HG03095 (cell line): ENCODE measurements at regions not wholly inside any gene's neighbourhood (a gene's known extent, or its start where the extent isn't known, plus 50 kb on each side); places are given as distances from the start of the nearest gene placed in this dataset.
"Not testable (repeated sequence)": the region's sequence is repeated elsewhere in the genome, so short reads cannot be mapped to it uniquely, and the experiment has no call there.

Source experiments
- ATAC-seq: cut with Tn5 transposase; IDR thresholded peaks from one replicate; pipeline ENCODE4 v1.9.1; 2021; ENCODE audit warnings: moderate library complexity; ENCODE audit not compliant: unreplicated experiment

DNA sequence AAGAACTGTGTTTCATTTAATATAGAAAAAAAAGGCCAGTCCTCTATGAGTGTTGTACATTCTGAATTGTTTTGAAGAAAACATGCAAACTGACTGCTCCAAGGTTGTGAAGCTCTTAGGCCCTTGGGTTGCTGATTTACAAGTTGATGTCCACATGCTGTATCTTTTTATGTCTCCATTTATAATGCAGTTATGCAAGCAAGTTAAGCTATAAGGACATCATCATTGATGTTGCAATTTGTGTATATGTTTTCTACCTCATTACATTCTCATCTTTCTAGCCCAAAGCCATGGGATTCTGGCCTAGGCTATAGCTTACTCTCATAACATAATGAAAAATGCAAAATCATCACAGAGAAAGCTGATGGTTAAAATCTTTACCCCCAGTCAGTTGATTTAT is 245.7 kb upstream of the AGTR1 start:
- ATAC-seq = no peak

DNA sequence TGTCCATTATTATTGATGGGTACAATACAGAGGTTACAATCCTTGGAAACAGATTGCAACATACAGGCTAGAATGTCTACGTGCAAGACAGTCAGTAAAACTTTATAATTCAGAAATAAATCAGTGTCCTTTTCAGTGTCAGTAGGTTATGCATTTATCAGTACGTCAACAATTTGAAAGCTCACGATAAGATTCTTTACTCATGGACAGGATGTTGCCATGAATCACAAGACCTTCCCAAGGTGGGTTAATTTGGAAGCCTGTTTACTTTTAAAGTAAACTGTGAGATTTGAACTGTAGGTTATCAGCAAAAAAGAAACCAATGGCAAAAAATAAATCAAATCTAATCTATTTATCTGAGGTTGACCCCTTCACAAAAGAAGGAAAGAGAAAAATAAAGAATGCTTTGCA is 243.9 kb upstream of the AGTR1 start:
- no peak for ATAC-seq

DNA sequence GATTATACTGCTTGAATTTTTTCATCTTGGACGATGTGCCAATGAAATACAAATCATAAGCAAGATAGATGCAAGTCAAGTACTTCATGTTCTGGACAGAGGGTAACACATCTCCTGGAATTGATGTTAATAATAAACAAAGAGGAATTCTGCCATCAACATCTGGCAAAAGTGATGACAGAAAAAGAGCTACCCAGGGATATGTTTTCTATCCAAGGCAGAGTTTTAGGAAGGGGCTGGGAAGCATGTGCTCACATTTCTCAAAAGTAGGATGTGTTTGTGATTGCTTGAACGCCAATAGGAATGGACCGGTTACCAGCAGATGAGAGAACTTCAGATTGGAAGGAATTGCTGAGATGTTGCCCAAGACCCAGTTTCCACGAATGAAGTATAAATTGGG is 242.6 kb upstream of the AGTR1 start:
- ATAC-seq = no peak

DNA sequence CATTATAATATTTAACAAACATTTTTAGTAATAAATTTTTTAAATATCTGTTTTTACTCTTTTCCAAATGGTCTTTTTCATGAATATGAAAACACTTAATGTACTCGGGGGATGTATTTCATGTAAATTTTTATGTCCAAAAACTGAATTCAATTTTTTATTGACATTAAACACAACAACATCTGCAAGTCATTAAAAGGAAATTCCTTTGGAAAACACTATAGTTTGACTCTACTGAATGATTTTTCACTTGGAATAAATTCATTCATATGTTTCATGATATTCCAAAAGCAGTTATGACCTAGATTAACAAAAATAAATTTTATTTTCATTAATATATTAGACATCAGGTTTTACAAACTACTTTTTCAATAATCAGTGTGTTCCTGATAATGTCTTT is 239.8 kb upstream of the AGTR1 start:
- no peak for ATAC-seq

DNA sequence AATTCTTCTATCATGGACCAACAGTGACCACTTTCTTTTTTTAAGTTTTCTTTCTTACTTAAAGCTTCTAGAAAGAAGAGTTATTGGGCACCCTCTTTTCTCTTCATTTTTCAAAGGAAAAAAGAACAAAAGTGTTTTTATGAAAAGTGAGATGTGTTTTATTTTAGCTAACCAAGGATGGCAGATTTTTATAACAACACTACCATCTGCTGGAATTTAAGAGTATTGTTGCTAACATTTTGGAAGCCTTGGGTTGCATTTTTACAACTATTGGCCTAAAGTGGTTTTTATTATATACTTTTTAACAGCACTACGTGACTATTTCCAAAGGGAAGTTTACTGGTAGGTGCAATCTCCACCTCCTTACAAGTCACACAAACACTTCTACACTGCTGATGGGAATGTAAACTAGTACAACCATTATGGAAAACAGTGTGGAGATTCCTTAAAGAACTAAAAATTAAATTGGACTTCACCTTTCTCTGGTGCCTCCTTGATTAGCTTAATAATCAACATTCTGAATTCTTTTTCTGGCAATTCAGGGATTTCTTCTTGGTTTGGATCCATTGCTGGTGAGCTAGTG is 237.7 kb upstream of the AGTR1 start:
- ATAC-seq = no peak

DNA sequence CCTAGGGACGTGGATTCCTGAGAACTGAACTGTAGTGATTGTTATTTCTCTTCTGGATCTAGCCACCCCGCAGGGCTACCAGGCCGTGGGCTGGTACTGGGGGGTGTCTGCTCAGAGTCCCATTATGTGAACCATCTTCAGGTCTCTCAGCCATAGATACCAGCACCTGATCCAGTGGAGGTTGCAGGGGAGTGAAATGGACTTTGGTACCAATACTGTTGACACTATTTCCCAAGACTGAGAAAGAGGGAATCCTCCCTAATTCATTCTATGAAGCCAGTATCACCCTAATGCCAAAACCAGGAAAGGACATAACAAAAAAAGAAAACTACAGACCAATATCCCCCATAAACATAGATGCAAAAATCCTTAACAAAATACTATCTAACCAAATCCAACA is 237.0 kb upstream of the AGTR1 start:
- ATAC-seq = no peak

DNA sequence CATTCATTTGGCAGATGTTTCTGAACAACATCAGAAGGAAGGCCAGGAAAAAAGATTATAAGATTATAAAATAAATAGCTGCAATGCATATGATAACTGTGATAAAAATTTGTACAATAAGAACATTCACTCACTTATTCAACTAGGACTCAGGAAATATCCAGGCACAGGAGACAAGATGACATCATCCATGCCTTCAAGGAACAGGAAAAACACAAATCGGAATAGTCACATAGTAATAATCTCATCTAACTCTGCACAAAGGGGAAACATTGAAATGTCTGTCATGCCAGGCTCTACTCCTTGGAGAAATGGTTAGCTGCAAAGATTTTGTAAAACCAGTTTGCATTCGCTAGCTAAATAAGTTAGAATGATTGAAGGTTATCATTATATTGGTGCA is 233.5 kb upstream of the AGTR1 start:
- no peak for ATAC-seq

DNA sequence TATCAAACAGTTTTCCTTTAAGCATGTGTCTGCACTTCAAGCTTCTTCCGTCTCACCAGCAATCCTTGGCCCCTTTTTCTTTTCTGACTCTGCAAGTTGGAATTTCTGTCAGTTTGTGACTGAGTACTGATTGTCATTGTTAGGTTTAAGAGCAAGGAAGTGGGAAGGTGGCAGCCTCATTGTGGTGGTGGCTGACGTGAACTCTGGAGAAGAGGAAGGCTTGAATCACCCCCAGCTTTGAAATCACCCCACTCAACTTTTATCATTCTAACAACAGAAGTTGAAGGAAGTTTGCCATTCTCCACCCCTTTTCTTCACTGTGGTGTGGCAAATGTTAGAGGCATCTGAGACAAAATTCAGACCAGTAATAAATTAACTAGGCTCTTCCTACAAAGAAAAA is 231.6 kb upstream of the AGTR1 start:
- ATAC-seq = no peak

DNA sequence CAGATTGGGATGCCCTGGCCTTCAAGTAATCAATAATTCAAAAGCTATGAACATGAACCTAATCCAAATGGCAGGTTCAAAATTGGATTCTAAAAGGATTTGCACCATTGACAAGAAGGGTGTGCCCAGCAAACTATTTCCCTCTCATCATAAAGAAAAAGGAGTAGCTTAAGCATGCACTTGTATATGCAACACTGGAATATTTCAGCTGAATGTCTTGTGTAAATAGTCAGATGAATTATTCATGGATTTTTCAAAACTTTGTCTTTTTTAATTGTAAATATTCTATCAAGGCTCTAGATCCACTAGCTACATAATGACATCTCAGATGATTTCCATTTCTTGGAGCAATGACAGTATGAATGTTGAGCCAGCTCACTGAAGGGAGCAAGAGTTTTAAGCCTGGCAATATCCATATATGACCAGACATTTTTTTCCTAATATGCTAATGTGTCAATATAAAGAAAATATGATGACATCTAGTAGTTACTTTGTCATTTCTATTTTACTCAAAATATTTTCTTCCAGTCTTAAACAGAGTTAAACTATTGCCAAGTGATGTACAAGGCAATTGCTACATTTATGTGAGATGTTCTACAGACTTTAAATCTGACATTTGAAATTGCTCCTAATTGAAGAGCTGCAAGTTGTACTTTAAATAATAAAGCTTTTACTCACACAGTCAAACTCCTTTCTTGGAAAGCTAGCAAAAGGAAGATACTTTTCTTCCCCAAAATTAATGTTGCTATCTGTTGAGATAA is 230.5 kb upstream of the AGTR1 start:
- no peak for ATAC-seq

DNA sequence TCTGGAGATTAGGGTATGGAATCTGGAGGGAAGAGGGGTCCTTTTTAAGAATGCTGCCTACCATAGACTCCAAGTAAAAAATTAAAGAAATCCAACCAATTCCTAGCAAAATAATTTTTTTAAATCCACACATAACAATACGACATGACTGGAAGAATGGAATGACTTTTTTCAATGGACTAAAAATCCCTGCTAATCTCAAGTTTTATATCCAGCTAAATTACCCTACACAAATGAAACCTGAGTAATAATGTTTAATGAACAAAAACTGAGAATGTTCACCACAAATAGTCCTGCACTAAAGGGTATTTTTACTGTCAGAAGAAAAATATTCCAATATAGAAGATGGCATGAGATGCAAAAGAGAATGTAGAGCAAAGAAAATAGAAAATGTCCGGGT is 220.3 kb upstream of the AGTR1 start:
- ATAC-seq = no peak

DNA sequence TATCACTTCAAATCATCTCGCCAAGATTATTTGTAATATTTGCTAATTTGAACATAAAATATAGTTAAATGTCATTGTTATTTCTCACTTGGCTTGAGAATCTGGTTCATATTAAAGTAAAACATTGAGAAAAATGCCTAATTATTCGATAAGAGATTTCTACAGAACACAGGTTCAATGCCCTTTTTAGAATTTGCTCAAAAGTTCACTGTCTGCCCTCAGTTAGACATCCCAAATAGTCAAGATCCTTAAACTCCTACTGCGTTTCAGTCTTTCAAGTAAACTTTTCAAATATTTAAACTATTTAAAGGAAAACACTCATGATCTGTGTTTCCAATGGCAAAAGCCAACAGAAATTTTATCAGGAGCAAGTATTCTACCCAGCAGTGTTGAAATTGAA is 204.1 kb upstream of the AGTR1 start:
- no peak for ATAC-seq

DNA sequence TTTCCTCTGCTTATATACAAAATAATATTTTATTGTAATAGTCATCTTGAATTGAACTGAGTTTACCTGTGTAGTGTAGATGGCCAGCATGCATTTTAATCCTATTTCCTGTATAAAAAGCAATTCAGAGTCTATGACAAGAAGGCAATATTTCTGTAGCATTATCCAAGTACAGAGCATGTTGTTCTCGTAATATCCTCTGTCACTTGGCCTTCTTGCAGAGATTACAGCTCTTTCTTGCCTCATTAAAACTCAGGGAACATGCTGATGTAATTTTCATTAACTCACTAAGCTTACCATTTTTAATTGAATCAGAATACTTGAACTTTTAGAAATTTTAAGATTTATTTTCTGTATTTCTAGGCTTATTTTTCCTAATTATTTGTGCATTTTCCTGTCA is 203.3 kb upstream of the AGTR1 start:
- no peak for ATAC-seq

DNA sequence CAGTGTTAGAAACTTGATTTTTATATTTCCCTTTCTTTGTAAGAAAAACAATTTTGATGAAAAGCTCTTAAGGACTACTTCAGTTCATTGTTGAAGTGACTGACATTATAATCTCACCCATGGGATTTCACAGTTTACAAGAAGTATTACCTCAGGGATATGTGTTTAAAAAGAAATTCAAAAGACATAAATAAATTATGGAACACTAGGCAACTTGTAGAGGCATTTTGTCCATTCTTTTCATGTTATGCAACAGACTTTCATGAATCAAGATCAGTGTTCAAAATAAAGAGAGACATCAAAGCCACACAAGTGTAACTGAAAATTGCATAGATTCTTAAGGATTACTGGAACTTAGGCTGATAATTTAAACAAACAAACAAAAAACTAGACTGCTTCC is 196.8 kb upstream of the AGTR1 start:
- no peak for ATAC-seq

DNA sequence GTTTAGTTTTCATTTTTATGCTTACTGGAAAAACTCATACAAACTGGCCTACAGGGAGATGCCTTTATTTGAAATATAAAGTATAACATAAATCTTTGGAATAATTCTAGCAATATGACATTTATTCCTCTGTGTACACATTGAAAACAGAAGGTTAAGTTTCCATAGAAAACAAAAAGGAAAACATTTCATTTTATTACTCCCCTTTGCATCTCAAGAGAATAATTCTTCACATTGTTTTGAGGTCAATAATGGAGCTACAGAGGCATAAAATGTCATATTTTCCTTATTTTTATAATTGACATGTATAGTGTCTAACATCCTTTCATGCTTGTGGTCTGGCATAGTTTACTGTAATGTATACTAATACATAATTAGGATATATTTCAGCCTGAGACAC is 187.6 kb upstream of the AGTR1 start:
- no peak for ATAC-seq

DNA sequence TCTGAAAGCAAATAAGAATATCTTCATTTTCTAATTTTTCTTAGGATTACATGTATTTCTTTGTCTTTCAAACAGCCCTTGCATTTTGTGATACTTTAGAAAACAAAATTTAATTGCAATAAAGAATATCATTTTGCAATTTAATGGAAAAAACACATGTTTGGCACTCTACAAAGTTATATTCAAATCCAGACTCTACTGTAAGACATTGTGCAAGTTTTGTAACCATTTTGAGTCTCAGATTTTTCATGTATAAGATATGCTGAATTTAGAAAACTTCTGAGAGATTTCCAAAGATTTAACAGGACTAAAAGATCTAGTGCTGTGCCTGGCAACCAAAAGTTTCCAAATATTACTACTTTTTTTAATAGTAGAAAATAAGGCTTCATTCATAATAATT is 187.1 kb upstream of the AGTR1 start:
- ATAC-seq = no peak

DNA sequence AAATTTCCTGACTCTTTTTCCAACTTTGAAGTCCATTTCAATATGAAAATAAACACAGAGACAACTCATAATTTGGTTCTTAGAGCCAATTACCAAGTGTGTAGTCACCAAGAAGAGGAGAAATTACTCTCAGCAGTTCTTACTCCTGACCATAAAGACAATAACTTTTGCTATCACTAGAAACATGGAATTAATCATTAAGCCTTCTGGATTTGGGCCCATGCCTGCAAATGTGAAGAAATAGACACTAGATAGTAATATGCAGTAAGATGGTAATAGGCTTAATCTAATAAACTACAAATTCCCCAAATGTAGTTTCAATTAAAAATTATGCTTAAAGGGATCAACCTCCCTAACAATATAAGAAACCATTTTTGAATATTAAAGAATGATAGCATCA is 185.1 kb upstream of the AGTR1 start:
- ATAC-seq = no peak

DNA sequence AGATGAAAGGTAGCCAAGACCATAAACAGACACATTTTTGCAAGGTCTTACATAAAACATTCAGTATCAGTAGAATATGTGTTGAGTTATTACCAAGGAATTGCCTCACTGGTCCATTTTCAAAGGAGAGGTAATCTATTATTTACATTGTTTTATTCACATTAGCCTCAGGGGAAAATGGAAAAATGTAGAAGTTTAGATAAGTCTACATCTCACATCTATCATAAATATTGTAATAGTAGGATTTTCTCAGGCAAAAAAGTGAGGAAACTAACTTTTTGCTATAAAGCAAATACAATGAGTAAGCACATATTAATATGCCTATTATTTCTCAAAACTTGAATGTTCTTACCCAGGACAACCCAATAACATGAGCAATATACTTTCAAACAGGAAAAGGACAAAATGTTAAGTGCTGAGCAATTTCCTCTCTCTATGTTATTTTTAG is 184.6 kb upstream of the AGTR1 start:
- ATAC-seq = no peak

DNA sequence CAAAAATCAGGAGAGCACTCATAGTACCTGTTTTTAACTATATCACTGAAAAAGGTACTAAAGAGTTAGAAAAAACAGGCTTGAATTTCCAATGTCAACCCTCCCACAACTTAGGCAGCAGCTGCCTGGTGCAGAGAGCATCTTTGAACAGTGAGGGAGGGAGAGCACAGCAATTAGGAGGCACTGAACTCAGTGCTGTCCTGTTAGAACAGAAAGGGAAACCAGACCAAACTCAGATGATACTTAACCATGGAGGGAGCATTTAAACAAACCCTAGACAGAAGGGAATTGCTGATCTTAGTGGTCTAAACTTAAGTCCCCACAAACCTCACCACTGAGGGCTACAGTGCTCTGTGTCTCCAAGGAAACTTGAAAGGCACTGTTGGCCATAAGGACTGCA is 179.2 kb upstream of the AGTR1 start:
- no peak for ATAC-seq

DNA sequence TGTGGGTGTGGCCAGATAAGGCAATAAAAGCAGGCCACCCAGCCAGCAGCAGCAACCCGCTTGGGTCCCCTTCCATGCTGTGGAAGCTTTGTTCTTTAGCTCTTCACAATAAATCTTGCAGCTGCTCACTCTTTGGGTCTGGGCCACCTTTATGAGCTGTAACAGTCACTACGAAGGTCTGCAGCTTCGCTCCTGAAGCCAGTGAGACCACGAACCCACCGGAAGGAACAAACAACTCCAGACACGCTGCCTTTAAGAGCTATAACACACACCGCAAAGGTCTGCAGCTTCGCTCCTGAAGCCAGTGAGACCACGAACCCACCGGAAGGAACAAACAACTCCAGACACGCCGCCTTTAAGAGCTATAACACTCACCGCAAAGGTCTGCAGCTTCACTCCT is 172.1 kb upstream of the AGTR1 start:
- not testable (repeated sequence) for ATAC-seq

DNA sequence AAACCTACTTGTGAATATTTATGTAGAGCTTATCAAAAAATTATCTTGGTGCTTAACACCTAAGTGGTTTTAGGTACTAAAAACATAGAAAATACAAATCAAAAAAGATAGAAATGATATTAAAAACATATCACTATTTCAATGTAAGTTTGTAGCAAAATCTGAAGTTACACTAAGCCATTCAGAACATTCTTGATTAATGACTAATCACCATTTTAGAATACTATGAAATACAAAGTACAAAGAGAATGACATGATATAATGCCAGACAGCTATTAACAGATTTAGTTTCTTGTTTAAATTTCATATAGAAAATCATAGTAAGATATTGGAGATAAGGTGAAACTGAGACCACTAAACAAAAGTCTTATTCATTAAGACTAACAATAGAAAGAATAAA is 169.7 kb upstream of the AGTR1 start:
- no peak for ATAC-seq

DNA sequence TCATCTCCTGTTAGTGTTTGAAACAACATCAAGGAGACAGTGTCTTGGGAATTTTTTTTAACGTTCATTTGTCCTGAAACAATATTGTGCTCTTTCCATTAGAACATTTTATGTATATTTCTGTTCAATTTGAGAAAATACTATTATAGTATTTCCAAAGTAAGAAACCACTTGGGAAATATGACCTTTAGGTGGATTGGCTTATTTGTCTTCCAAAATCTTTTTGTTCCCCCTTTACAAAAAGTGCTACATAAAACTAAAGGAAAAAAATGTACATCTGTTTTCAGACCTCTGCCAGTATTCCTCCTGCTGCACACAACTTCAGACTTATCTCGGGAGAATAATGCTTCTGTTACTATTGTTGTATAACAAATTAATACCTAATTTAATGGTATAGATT is 165.9 kb upstream of the AGTR1 start:
- ATAC-seq = no peak

DNA sequence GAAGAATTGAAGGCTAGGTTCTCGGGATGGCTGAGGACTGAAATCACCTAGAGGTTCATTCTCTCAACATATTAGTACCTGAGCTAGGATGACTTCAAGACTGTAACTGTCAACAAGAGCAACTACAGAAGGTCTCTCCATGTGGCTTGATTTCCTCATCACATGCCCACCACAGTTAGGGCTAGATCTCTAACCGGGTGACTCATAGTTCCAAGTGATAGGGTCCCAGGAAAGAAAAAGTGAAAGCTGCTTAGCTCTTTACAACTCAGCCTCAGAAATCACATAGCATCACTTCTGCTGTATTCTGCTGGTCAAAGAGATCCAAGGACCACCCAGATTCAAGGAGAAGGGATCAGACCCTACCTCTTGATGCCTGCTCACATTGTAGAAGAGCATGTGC is 165.4 kb upstream of the AGTR1 start:
- ATAC-seq = no peak

DNA sequence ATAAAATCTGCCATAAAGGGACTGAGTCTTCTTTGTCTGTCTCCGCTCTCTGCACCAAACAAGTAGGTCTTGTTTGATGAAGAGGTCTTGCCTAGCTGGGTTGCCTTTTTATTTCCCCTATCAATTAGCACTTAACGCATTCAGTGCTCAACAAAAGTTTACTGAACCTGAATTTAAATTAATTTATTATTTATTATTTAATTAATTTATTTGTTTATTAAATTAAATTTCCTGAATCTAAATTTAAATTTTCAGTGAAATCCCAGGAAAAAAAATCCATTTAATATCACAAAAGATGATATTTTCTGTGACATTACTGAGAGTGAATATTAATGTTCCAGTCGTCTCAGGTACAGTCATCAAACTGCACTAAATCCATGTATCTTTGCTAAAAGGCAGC is 164.9 kb upstream of the AGTR1 start:
- ATAC-seq = no peak
